GM19193 (cell line): ENCODE measurements at regions not wholly inside any gene's neighbourhood (a gene's known extent, or its start where the extent isn't known, plus 50 kb on each side); places are given as distances from the start of the nearest gene placed in this dataset.

Source experiments
- POLR2A ChIP-seq: IDR thresholded peaks from 4 replicates; pipeline ENCODE4 v1.6.1; 2011; ENCODE audit not compliant: insufficient read depth, insufficient read length; ENCODE audit errors: extremely low read depth

DNA sequence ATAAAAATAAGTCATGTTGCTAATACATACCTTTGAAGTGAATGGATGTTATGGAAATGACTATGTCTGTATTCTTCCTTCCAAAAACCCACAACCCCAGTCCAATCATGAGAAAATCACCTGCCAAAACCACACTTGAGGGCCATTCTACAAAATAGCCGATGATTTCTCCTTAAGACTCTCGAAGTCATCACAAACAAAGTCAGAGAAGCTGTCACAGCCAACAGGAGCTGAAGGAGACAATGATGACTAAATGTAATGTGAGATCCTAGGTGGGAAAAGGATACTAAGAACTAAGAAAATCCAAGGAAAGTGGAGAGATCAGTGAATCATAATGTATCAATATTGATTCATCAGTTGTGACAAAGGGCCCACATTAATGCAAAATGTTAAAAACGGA is 432.9 kb upstream of the DYNLRB2 start:
- TF ChIP-seq POLR2A: no peak

DNA sequence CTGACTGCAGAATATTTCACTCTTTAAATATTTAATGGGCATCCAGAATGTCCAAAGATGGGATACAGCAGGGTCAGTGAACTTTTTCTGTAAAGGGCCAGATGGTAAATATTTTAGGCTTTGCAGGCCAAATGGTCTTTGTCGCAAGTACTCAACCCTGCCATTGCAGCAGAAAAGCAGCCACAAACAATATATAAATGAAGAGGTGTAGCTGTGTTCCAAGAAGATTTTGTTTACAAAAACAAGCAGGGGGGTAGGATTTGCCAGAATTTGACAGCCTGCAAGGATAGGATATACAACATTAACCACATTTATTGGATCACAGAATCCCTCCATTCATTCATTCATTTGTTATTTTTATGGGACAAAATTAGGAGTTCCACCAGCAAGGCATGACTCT is 435.0 kb upstream of the DYNLRB2 start:
- TF ChIP-seq POLR2A: no peak

DNA sequence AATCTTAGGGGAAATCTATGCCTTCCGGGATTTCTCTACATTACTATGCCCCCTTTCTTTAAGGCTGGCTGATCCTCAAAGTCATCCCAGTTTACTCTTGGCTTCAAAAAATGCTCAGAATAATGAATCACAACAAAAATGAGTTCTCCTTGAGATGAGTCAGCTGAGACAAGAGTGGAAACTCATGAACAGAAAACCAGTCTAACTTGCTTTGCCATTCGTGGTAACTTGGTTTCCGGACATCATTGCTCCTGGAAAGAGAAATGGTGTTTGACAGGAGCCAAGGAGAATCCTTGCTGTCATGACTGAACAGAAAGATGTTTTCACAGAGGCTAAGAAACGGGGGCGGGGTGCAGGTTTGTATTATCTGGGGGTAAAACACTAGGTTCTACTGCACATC is 435.6 kb upstream of the DYNLRB2 start:
- no peak for TF ChIP-seq POLR2A

DNA sequence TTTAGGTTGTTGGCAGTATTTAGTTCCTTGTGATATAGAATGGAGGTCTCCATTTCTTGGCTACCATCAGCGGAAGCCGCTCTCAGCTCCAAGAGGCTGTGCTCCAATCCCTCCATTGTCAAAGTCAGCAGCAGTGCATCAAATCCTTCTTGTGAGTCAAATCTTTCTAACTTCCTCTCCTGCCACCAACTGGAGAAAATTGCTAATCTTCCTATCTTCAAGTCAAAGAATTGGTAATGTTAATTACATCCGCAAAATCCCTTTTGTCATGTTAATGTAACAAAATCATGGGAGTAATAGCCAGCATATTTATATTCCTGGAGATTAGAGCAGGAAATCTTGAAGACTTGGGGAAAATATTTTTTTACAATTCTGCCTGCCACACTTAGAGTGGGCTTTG is 436.4 kb upstream of the DYNLRB2 start:
- no peak for TF ChIP-seq POLR2A

DNA sequence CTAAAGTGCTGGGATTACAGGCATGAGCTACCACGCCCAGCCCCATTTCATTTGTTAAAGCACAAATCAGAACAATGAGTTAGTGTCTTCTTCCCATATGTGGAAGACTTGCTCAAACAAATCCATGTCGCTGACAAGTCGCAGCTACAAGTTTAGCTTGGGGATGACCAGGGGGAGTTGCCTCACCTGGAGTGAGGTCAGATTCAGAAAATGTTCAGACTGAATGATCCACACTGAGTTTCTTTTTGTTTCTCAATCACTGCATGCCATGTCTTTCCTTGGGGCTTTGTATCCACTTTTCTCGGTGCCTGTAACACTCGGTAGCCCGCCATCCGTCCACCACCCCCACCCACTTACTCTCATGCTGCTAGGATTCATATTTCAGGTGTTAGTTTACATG is 437.3 kb upstream of the DYNLRB2 start:
- no peak for TF ChIP-seq POLR2A

DNA sequence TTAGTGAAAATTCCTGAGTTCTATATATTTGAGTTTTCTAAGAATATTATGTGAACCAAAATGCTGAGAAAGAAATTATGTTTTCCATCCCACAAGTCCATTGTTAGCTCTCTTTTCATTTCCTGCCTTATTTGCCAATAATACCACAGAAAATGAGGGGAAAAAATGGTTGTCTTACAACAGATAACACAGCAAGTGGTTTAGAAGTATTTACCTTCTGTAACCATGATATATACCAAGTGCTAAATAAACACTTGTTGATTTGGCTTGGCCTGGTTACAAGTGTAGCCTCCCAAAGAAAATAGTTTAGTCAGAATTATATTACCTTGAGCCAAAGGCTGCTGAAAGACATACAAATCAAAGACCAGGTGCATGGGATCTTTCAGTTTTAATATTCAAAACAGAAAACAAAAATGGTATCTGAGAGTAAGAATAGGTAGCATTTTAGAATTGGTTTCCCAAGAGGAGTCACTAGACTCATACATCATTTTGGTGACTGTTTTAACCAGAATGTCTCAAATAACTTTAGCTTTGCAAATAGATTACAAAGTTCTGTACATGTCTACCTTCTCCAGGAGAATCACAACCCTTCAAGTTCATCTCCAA is 439.8 kb upstream of the DYNLRB2 start:
- TF ChIP-seq POLR2A: no peak

DNA sequence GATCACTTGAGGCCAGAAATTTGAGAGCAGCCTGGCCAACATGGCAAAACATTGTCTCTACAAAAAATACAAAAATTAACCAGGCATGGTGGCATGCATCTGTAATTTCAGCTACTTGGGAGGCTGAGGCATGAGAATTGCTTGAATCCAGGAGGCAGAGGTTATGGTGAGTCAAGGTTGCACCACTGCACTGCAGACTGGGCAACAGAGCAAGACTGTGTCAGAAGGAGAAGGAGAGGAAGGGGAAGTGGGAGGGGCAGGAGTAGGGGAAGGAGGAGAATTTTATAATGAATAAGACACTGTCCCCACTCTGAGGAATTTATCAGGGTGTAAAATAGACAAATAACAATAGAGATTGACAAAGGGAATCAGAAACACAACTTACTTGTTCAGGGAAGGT is 440.6 kb upstream of the DYNLRB2 start:
- TF ChIP-seq POLR2A: no peak

DNA sequence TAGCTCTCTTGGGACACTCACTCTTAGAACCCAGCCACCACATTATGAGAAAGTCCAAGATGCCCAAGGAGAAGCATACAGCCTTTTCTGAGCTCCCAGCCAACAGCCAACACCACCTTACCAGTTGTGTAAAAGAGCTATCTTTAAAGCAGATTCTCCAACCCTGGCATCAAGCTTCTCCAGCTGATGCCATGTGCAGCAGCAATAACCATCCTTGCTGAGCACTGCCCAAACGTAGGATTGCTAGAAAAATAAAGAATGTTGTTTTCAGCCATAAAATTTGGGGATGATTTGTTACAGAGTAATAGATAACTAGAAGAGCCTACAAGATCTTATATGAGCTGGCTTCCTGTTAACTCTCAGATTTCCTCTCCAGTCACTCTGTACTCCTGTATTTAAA is 443.7 kb upstream of the DYNLRB2 start:
- TF ChIP-seq POLR2A: no peak

DNA sequence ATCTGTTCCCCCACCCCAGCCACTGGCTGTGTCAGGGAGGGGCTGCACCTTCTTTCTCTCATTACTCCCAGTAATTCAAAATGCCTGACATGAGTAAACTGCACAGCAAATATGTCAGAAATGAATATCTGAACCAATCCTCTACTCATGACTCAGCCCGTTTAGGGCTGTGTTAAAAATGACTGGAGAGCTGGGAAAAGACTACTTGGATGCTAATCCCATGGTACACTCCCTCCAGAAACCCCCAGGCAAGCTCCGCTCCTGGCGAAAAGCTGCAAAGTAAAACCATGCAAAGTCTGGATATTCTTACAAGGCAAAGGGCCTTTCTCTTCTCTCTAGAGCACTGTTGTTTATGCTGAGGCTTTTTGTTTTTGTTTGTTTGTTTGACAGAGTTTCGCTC is 448.1 kb upstream of the DYNLRB2 start:
- TF ChIP-seq POLR2A: no peak

DNA sequence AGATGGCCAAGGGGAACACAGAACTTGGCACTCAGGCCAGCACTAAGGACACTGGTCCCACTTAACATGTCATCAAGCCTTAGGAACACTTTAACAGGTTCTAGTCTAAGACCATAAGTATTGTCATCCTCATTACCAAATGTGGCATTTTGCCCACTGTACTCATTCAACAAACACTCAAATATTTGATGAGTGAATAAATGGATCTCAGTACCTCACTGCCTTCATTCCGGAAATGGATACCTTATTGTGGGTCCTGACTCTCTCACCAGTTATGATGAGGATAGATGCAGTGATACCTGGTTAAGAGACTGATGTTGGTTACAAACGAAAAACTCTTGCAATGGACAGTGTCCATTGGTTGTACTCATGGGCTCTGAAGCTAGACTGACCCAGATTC is 455.2 kb upstream of the DYNLRB2 start:
- TF ChIP-seq POLR2A: no peak

DNA sequence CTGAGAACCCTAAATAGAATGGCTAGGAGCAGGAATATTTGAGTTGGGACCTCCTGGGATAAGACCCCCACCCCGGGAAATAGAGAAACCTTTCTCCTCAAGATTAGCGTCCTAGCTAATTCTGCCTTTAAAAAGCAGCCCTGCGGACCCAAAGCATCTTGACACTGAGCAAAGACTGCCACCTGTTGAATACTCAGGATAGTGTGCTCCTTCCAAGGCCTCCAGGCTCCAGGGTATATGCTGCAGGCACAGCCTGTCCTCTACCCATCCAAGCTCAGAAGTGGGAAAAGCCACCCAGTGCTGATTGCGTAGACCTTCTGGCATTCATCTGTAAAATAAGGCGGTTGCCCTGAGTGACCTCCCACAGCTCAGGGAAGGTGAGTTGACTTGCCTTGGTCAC is 456.2 kb upstream of the DYNLRB2 start:
- no peak for TF ChIP-seq POLR2A

DNA sequence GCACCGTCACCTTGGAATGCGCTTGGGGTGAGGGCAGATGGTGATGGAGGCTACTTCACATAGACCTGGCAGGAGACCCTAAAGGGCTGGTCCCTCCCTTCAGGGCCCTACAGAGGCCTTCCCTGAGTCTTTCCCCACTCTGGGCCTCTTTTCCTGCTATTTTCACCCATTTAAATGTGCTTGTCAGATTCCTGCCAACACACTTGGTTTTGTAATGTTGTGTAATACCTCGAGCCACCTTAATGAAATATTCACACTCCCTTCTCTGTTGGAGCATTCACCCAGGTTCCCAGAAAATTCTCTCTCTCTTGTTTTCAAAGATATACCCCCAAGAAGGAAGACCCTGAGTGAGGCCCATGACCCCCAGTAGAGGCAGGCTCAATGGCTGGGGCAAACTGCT is 456.6 kb upstream of the DYNLRB2 start:
- no peak for TF ChIP-seq POLR2A

DNA sequence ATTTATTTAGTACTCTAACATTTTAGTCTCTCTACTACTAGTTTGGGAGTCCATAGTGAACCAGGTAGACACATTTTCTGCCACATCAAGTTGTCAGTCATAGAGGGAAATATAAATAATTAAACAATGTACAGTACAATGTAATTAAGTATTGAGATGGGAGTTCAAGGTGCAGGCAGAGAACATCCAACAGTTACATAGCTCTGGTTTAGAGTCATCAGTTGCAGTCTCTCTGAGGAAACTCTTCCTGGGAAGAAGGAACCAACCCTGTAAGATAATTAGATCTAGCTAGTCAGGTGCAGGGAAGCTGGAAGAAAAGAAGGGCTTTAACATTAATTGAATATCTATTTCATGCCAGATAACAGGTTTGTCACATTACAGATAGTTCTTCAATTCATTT is 457.9 kb upstream of the DYNLRB2 start:
- no peak for TF ChIP-seq POLR2A

DNA sequence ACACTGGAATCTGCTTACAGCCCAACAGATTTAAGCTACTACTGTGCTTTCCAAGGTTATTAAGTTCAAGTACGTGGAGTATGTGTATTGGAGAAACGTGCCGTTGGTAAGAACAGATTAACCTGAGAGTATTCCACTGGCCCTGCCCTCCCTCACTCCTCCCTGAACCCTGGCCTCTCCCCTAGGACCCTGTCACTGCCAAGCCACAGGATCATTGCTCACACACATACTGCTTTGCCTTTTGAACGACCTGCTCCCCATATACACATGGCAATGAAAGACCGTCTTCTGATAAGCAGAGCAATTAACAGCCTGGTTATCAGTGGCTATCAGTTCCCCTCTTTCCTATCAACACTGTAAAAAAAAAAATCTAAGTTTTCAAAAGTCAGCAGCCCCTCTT is 458.9 kb upstream of the DYNLRB2 start:
- no peak for TF ChIP-seq POLR2A

DNA sequence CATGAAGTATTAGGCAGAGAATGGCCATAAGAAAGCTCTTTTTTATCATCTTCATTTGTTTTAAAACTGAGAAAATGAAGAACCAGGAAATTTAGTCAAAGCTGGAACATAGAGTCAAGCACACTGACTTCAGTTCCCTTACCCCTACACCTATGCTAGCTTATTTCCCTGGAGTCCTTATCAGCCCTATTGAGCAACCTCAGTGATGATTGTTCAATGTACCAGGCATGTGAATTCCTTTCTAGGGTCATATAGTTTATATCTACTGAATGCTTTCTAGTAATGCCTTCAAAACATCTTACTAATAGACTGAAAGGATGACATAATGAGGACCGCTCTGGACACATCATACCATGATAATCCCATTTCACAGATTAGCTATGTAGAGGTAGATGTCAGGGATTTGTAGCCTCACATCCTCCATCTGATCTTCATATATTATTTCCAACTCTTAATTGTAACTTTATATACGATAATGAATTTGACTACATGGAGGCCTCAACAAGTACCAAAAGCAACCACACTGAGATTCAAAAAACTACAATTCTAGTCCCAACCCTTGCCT is 460.4 kb upstream of the DYNLRB2 start:
- no peak for TF ChIP-seq POLR2A

DNA sequence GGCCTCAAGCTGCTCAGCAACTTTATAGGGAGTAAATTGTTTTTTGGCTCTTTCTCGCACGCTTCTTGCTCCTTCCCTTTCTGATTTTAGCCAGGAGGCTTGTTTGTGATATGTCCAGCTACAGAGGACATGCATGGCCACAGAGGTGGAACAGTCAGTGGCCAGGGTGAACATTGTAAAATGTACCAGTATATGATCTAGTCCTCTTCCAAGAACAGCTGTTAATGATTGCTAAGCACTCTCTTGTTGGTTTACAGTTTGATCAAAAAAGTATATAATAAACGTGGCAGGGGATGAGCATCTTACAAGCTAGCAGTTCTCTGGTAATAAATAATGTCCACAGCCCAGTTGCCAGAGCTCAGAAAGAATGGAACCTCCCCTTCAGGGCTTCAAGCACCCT is 461.7 kb upstream of the DYNLRB2 start:
- TF ChIP-seq POLR2A: no peak

DNA sequence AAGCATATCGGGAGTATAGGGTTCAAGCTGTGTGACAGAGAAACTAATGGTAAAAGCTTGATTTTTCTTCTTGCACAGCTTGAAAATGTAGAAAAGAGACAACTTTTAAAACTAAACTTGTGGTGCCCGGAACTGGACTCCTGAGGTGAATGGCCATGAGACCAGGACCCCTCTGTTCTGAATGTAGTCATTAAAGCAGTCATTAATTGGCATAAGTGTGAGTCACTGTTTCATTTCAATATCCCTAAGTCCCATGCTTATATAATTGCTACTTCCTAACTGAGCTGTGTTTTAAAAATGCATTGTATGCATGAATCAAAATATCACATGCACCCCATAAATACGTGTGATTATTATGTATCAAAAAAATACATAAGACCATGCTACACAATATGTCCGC is 463.1 kb upstream of the DYNLRB2 start:
- TF ChIP-seq POLR2A: no peak
